IMR-90 (cell line): ENCODE measurements at regions not wholly inside any gene's neighbourhood (a gene's known extent, or its start where the extent isn't known, plus 50 kb on each side); places are given as distances from the start of the nearest gene placed in this dataset.

Experiments
- ATAC-seq: fragments of 200-7000 bp; cut with Tn5 transposase; 2 replicates; pipeline ENCODE4 v1.9.1; 2020; ENCODE audit warnings: low read depth, mild to moderate bottlenecking, moderate library complexity
- BruUV-seq: library from RNA; stranded (reverse); fragments of 400-500 nt; replicated peaks from 2 replicates; lab custom pipeline; 2021; lab: Mats Ljungman, UMichigan
- CTCF ChIA-PET: fragments of 300-600 bp; formaldehyde crosslinking; extraction: SDS; loops from one replicate; lab custom pipeline; 2021; ENCODE audit warnings: antibody characterized with exemption; lab: Yijun Ruan, JAX
- POLR2A ChIA-PET: fragments of 300-600 bp; sonication (Branson Sonifier 250); formaldehyde crosslinking; loops from one replicate; lab custom pipeline; 2022; ENCODE audit warnings: antibody characterized with exemption; ENCODE audit not compliant: unreplicated experiment; lab: Charles Lee
- DNase-seq: peaks from one replicate; pipeline ENCODE4 v3.0.0; 2013
- H2AFZ ChIP-seq: replicated peaks from 2 replicates; pipeline ENCODE3; 2013; ENCODE audit warnings: low read length, mild to moderate bottlenecking; ENCODE audit not compliant: poor library complexity
- H2AK5ac ChIP-seq: 2 replicates; pipeline ENCODE4 v1.6.1; 2013; ENCODE audit warnings: low read depth, low read length, inconsistent platforms
- H2AK9ac ChIP-seq: replicated peaks from 2 replicates; pipeline ENCODE3; 2013; ENCODE audit warnings: mild to moderate bottlenecking, low read depth, low read length, moderate library complexity; ENCODE audit not compliant: poor library complexity
- H2BK120ac ChIP-seq: 2 replicates; pipeline ENCODE4 v1.6.1; 2013; ENCODE audit warnings: low read depth, low read length, inconsistent platforms
- H2BK15ac ChIP-seq: 3 replicates; pipeline ENCODE4 v1.6.1; 2013; ENCODE audit warnings: low read depth, low read length, inconsistent platforms
- H2BK20ac ChIP-seq: 2 replicates; pipeline ENCODE4 v1.6.1; 2013; ENCODE audit warnings: low read depth, mild to moderate bottlenecking, inconsistent platforms, low read length, moderate library complexity
- H2BK5ac ChIP-seq: 2 replicates; pipeline ENCODE4 v1.6.1; 2013; ENCODE audit warnings: mild to moderate bottlenecking, low read depth, low read length, inconsistent platforms; ENCODE audit not compliant: poor library complexity, severe bottlenecking
- H3K14ac ChIP-seq: replicated peaks from 2 replicates; pipeline ENCODE4 v1.6.1; 2013; ENCODE audit warnings: low read depth, low read length, inconsistent platforms
- H3K18ac ChIP-seq: 2 replicates; pipeline ENCODE4 v1.6.1; 2013; ENCODE audit warnings: low read depth, low read length, control low read depth
- H3K23ac ChIP-seq: 2 replicates; pipeline ENCODE4 v1.6.1; 2013; ENCODE audit warnings: low read depth, low read length, inconsistent platforms
- H3K27ac ChIP-seq: 2 replicates; pipeline ENCODE4 v1.5.1; 2013; ENCODE audit warnings: mild to moderate bottlenecking, control low read depth, low read length; ENCODE audit not compliant: insufficient read depth
- H3K27me3 ChIP-seq: 2 replicates; pipeline ENCODE4 v1.6.1; 2013; ENCODE audit warnings: low read length; ENCODE audit not compliant: control insufficient read depth, insufficient read depth
- H3K36me3 ChIP-seq: 2 replicates; pipeline ENCODE4 v1.6.1; 2013; ENCODE audit warnings: low read length, mixed read lengths; ENCODE audit not compliant: control insufficient read depth, insufficient read depth
- H3K4ac ChIP-seq: 2 replicates; pipeline ENCODE4 v1.6.1; 2013; ENCODE audit warnings: low read depth, low read length, inconsistent platforms
- H3K4me1 ChIP-seq: 2 replicates; pipeline ENCODE4 v1.6.1; 2013; ENCODE audit warnings: low read length, mixed read lengths; ENCODE audit not compliant: control insufficient read depth, insufficient read depth
- H3K4me2 ChIP-seq: 2 replicates; pipeline ENCODE4 v1.6.1; 2013; ENCODE audit warnings: low read depth, mild to moderate bottlenecking, control low read depth, low read length, moderate library complexity
- H3K4me3 ChIP-seq: 2 replicates; pipeline ENCODE4 v1.5.1; 2013; ENCODE audit warnings: low read depth, mild to moderate bottlenecking, control low read depth, low read length, moderate library complexity; ENCODE audit not compliant: insufficient read depth
- H3K56ac ChIP-seq: 2 replicates; pipeline ENCODE4 v1.6.1; 2013; ENCODE audit warnings: low read length, inconsistent platforms; ENCODE audit not compliant: insufficient read depth; ENCODE audit errors: extremely low read depth
- H3K79me1 ChIP-seq, 2 experiments: 2 replicates each; pipeline ENCODE4 v1.6.1; 2013; ENCODE audit warnings: low read length in 2 of 2, inconsistent platforms in 1 of 2, low read depth in 1 of 2
- H3K9ac ChIP-seq: 2 replicates; pipeline ENCODE4 v1.6.1; 2013; ENCODE audit warnings: low read depth, low read length, control low read depth
- H3K9me1 ChIP-seq: 2 replicates; pipeline ENCODE4 v1.6.1; 2013; ENCODE audit warnings: low read length, inconsistent platforms; ENCODE audit not compliant: insufficient read depth
- H3K9me3 ChIP-seq: 2 replicates; pipeline ENCODE4 v1.6.1; 2013; ENCODE audit warnings: low read length; ENCODE audit not compliant: control insufficient read depth, insufficient read depth
- H4K20me1 ChIP-seq: 2 replicates; pipeline ENCODE4 v1.6.1; 2013; ENCODE audit warnings: low read length, inconsistent platforms; ENCODE audit not compliant: insufficient read depth
- H4K5ac ChIP-seq: 2 replicates; pipeline ENCODE4 v1.6.1; 2013; ENCODE audit warnings: mild to moderate bottlenecking, low read depth, low read length, control low read depth
- H4K8ac ChIP-seq, 2 experiments: 2 replicates each; pipeline ENCODE4 v1.6.1; 2013; ENCODE audit warnings: low read depth in 2 of 2, low read length in 2 of 2, control low read depth in 1 of 2, inconsistent platforms in 1 of 2
- H4K91ac ChIP-seq: 2 replicates; pipeline ENCODE4 v1.6.1; 2013; ENCODE audit warnings: low read depth, low read length, inconsistent platforms; ENCODE audit not compliant: insufficient read depth
- BHLHE40 ChIP-seq: fragments of 150-350 bp; IDR thresholded peaks from 2 replicates; pipeline ENCODE4 v1.6.1; 2016; ENCODE audit warnings: mild to moderate bottlenecking, low read depth, low read length
- FOS ChIP-seq: fragments of 150-350 bp; IDR thresholded peaks from 2 replicates; pipeline ENCODE4 v1.6.1; 2016; ENCODE audit warnings: low read depth, low read length
- dilution Hi-C: fragments of 300-500 bp; cut with HindIII; formaldehyde crosslinking; loops from one replicate; pipeline ENCODE4 v1.14.3; 2018; ENCODE audit warnings: low sequenced_read_pairs; ENCODE audit not compliant: unreplicated experiment
- in situ Hi-C: fragments of 300-500 bp; cut with MboI; formaldehyde crosslinking; loops from 3 replicates; pipeline ENCODE4 v1.14.3; 2019; ENCODE audit warnings: low sequenced_read_pairs, inconsistent platforms, mixed read lengths
- intact Hi-C: fragments of 100-400 bp; cut with micrococcal nuclease; formaldehyde crosslinking; loops from 2 replicates; pipeline ENCODE4 v1.10.0; 2022

- ATAC-seq (no peak), DNase-seq (no peak)
- H2BK120ac ChIP-seq: no peak overlapping the region
- no peak overlapping the region for H3K23ac ChIP-seq
- H3K27me3 ChIP-seq: peaks cover 12% of the 10 kb centered on the region; the same call in 1 of the 2 replicates
- no peaks in the 10 kb centered on the region for H4K20me1 ChIP-seq
- H4K8ac ChIP-seq: no peak overlapping the region
- dilution Hi-C loops (no loop called here), intact Hi-C loops (no loop called here), in situ Hi-C loops (no loop called here)
- no peak overlapping the region for H2AK5ac ChIP-seq
- no peak overlapping the region for H3K56ac ChIP-seq
- H2BK20ac ChIP-seq: no peak overlapping the region
- H3K9me1 ChIP-seq: no peaks in the 10 kb centered on the region
- no peak overlapping the region for H3K27ac ChIP-seq
- ChIA-PET CTCF (interaction anchor here (2.1 kb wide), 1 partner anchor 159 kb away, joined by 5 read pairs; no protein-coding TSS in a partner anchor), POLR2A (no interaction called here)
- TF ChIP-seq BHLHE40 (no peak), FOS (no peak)
- no peak overlapping the region for H3K14ac ChIP-seq
- no peaks in the 10 kb centered on the region for H3K79me1 ChIP-seq
- H2AK9ac ChIP-seq: no peak overlapping the region
- no peak overlapping the region for H4K91ac ChIP-seq
- no peak overlapping the region for H4K5ac ChIP-seq
- no peaks in the 10 kb centered on the region for H3K9me3 ChIP-seq
- H3K4me2 ChIP-seq: no peak overlapping the region
- no peak overlapping the region for H3K4me3 ChIP-seq
- no peaks in the 10 kb centered on the region for H3K4me1 ChIP-seq
- H3K18ac ChIP-seq: no peak overlapping the region
- H3K36me3 ChIP-seq: no peaks in the 10 kb centered on the region
- H2AFZ ChIP-seq: no peak overlapping the region
- H2BK5ac ChIP-seq: no peak overlapping the region
- H3K9ac ChIP-seq: no peak overlapping the region
- H2BK15ac ChIP-seq: no peak overlapping the region
- no peak overlapping the region for H3K4ac ChIP-seq
- no TSS peak for BruUV-seq
Measured at GRCh38 chr11:131223198-131223991, 147.0 kb upstream of the NTM start.
